ENCODE measurements at regions not wholly inside any gene's neighbourhood (a gene's known extent, or its start where the extent isn't known, plus 50 kb on each side); places are given as distances from the start of the nearest gene placed in this dataset.
A peak's percentile ranks its signal among the peaks of the same experiment; 100 is the strongest.

- DNase-seq (ENCODE audit: low spot score) (no peak), FAIRE-seq (no peak)
Observed at GRCh38 chr3:16658004-16658924, 53.0 kb upstream of the DAZL start.

GRCh38 chr3:16658925-16659793, 53.9 kb upstream of the DAZL start:
- FAIRE-seq: no peak
- DNase-seq (ENCODE audit: low spot score): no peak

- FAIRE-seq (no peak), DNase-seq (ENCODE audit: low spot score) (no peak)
Observed at GRCh38 chr3:16663854-16664712, 58.9 kb upstream of the DAZL start.

- FAIRE-seq (no peak), DNase-seq (ENCODE audit: low spot score) (peak; percentile 36)
Observed at GRCh38 chr3:16665282-16665741, 60.1 kb upstream of the DAZL start.

GRCh38 chr3:16666206-16666605, 61.0 kb upstream of the DAZL start:
- no peak for FAIRE-seq
- DNase-seq (ENCODE audit: low spot score): no peak

- FAIRE-seq: no peak
- DNase-seq (ENCODE audit: low spot score): no peak
Observed at GRCh38 chr3:16667633-16668032, 62.4 kb upstream of the DAZL start.

- no peak for FAIRE-seq
Observed at GRCh38 chr3:16668776-16669545, 63.7 kb upstream of the DAZL start.

GRCh38 chr3:16670191-16670590, 65.0 kb upstream of the DAZL start:
- DNase-seq (ENCODE audit: low spot score): no peak
- FAIRE-seq: no peak

More at GRCh38 chr3:16668776-16669545, 63.7 kb upstream of the DAZL start:
- no peak for DNase-seq (ENCODE audit: low spot score)

- FAIRE-seq (no peak), DNase-seq (ENCODE audit: low spot score) (no peak)
Observed at GRCh38 chr3:16671690-16672089, 66.5 kb upstream of the DAZL start.

GRCh38 chr3:16673530-16673929, 68.3 kb upstream of the DAZL start:
- DNase-seq (ENCODE audit: low spot score): no peak
- FAIRE-seq: no peak

GRCh38 chr3:16675805-16676204, 70.6 kb upstream of the DAZL start:
- no peak for DNase-seq (ENCODE audit: low spot score)
- FAIRE-seq: no peak

- FAIRE-seq: no peak
- no peak for DNase-seq (ENCODE audit: low spot score)
Observed at GRCh38 chr3:16686679-16687078, 81.5 kb upstream of the DAZL start.

- DNase-seq (ENCODE audit: low spot score): no peak
- no peak for FAIRE-seq
Observed at GRCh38 chr3:16687221-16687620, 82.0 kb upstream of the DAZL start.

- FAIRE-seq (no peak), DNase-seq (ENCODE audit: low spot score) (no peak)
Observed at GRCh38 chr3:16692486-16693344, 87.5 kb upstream of the DAZL start.

GRCh38 chr3:16693820-16694219, 88.6 kb upstream of the DAZL start:
- DNase-seq (ENCODE audit: low spot score): no peak

GRCh38 chr3:16695710-16696109, 90.5 kb upstream of the DAZL start:
- FAIRE-seq: no peak
- DNase-seq (ENCODE audit: low spot score): no peak

More at GRCh38 chr3:16693820-16694219, 88.6 kb upstream of the DAZL start:
- no peak for FAIRE-seq

- no peak for FAIRE-seq
- DNase-seq (ENCODE audit: low spot score): no peak
Observed at GRCh38 chr3:16697443-16698147, 92.4 kb upstream of the DAZL start.

- no peak for FAIRE-seq
- no peak for DNase-seq (ENCODE audit: low spot score)
Observed at GRCh38 chr3:16700651-16701050, 95.4 kb upstream of the DAZL start.

- DNase-seq (ENCODE audit: low spot score) (no peak), FAIRE-seq (no peak)
Observed at GRCh38 chr3:16704941-16705340, 99.7 kb upstream of the DAZL start.

Data from urothelium cell line (cell line).